HG03439 (cell line): ENCODE measurements at regions not wholly inside any gene's neighbourhood (a gene's known extent, or its start where the extent isn't known, plus 50 kb on each side); places are given as distances from the start of the nearest gene placed in this dataset.

ENCODE experiments used
- ATAC-seq: cut with Tn5 transposase; IDR thresholded peaks from one replicate; pipeline ENCODE4 v1.9.1; 2021; ENCODE audit warnings: mild to moderate bottlenecking, moderate library complexity; ENCODE audit not compliant: unreplicated experiment

GRCh38 chr18:24530630-24531111, 70.2 kb downstream of the HRH4 start:
- no peak for ATAC-seq

DNA sequence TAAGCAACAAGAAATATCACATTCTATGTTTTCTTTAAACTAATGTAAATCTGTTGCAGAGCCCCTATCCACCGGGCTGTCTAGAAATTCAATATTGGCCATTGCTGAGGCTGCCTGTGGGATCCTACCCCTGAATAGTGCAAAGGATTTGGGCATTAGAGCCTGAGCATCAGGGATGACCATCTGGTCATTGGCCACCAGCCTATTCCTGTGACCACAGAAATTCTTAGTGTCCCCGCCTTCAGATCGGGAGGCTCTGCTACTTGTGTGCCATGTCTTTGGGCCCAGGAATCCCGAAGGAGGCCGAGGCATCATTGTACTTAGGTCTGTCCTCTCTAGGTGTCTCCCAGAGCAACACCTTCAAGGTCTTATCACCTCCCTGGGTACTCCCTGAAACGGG, 73.8 kb downstream of the HRH4 start:
- ATAC-seq, result no peak

GRCh38 chr18:24534737-24535136, 74.3 kb downstream of the HRH4 start:
- ATAC-seq, result no peak

DNA sequence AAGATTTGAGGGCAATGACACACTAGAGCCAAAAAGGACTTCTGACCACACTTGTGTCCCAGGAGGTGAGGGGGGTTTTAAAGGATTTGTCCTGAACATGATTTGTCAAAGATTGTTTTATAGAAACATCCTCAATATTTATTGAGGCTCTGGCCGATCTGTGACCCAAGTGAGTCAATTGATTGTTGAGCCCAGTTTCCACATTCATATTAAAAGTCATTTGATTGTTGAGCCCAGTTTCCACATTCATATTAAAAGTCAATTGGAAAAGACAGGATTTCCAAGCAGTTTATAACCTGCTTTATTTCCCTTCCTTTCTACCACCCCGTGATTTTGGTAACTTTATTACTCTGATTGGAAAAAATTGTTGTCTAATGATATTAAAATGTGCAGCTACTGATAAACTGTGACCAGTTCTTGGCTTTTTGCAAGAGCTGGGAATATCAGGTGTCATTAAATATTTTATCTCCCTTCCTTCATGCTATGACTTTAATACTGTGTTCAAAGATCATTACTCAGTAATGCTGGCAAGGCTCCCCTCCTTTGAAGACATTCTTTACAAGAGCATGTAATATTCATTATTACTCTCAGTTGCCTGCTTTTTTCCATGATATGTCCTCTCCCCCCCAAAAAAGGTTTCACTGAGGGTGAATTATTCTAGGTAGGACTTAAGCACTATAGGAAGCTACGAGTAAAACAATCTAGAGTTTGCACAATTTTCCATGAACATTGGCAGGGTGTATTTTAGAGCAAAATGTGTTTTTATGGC, 75.3 kb downstream of the HRH4 start:
- no peak for ATAC-seq

DNA sequence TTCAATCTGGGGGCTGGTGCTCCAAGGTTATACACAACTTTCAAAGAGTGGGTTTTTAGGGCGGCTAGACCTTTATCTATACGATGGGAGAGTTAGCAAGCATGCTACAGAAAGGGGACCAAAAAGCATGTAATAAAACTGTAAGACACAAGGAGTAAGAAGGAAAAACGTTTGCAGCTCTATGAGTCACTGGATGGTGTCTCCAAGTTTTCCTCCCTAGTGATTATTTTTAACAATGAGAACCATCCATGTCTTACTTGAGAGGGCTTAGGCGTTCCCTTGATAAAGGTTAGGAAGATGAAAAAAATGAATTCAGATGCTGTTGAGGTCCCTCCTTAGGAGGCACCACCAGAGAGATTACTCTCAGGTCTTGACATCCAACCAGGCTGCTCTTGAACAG, 75.9 kb downstream of the HRH4 start:
- no peak for ATAC-seq

DNA sequence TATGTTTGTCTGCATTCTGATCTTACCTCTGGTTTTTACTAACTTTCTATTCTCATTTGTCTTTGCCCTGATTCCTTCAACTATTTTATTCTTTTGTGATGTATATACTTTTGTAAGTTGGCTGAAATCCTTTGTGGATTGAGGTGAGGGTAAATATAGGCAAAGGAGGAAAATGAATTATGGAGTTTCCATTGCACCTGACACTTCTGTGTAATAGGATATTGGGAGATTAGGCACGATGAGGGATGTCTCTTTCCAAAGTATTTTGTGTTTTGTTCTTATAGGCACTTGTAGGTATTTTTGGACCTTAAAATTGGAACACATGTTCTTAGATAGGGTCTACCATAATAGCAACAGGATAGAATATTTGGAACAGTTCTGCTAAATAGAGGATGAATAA, 76.4 kb downstream of the HRH4 start:
- no peak for ATAC-seq

GRCh38 chr18:24538414-24539264, 78.2 kb downstream of the HRH4 start:
- no peak for ATAC-seq

DNA sequence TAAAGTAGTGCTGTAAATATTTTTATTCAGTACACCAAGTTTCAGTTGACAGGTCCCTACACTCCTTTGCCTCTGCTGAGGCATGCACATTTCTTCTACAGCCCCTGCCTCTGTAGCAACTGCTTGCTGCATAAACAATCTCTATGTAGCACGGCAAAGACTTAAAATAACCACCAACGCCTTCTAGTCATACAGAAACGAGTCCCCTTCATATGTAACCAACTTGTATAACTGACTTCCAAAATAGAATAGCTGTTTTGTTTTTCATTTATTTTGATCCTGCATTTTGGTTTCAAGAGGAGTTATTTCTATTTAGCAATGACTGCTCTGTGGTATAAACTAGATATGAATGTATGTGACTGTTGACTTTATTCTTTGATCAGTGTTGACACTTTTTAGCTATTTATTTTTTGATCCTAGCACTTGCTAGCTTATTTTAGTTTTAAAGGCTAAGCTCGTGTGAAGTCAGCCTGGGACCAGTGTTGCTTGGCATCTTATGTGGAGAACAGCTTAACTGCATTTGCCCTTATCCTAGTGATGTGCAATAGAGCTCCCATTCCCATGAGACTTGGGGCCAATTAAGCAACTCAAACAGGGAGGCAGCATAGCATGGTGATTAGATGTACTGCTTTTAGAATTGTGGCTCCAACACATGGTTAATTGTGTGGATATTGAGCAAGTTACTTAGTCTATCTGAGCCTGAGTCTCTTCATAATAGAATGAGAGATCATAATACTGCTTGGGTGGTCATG, 79.6 kb downstream of the HRH4 start:
- no peak for ATAC-seq

DNA sequence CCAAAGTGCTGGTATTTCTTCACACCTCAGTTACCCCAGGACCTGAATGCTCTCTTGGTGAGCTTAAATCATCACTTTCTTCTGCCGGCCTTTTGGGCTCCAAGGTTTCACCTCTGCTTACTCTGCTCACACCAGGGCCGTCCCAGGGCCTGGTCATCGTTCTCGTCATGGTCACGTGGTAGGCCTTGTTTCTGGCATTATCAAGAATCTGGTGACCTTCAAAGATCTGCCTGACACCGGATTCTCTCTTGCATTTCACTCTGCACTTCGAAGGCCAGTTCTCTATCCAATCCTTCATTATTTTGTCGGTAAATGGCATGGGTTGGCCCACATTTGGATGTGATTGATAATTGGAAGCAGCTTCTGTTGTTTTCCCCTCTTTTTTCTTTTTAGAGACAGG, 80.5 kb downstream of the HRH4 start:
- no peak for ATAC-seq

DNA sequence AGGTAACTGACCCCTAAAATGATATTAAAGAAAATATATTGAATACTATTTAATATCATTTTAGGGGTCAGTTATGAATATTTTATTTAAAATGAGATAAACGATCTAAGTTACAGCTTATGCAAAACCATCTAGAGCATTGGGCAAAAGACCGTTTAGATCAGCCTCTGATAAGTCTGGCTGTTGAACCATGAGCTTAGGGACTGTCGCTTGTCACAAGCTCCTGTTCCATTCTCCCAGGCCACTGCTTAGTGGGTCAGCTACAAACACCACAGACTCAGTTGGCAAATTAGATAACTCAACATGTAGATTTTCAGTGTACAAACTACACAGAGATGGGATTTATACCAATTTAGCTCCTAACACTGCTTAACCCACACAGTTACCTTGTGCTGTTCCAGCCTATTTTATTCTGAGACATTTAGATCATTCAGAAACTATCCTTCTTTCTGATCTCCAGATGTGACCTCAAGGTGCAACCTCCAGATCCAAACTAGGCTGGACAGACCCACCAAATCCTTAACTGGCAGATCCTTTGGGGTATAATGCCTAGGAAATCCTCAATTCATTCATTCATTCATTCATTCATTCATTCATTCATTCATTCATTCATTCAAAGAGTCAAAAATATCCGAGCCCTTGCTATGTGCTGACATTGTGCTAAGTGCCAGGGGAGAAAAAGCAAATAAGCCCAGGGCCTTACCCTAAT, 82.8 kb downstream of the HRH4 start:
- no peak for ATAC-seq

DNA sequence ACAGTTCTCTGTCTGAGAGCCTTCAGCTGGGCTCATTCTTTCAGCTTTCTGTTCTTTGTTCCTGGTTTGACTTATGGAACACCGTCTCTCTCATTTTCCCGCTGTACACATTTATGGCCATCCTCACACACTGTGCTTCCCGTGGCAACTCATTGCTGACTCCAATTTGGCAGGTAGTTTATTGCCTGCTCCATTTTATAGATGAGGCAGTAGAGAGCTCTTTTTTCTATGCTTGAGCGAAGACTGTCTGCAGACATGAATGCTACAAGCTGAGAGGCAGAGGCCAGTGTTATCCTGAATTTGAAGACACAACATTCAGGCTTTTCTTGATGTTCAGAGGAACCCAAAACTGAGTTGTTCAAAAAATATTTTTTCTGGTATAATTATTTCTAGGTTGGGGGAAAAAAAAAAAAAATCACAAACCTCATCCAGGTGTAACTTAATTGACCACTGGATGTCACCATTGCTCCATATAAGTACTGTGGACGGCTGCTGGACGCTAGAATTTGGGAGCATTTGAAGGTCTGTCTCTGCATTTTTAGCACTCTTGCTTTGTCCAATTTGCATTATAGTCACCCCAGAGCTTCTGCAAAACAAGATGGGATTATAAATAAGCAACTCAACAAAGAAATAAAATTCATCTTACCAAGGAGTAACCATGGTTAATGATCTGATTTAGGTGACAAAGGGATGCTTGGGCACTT, 83.5 kb downstream of the HRH4 start:
- ATAC-seq, result no peak

DNA sequence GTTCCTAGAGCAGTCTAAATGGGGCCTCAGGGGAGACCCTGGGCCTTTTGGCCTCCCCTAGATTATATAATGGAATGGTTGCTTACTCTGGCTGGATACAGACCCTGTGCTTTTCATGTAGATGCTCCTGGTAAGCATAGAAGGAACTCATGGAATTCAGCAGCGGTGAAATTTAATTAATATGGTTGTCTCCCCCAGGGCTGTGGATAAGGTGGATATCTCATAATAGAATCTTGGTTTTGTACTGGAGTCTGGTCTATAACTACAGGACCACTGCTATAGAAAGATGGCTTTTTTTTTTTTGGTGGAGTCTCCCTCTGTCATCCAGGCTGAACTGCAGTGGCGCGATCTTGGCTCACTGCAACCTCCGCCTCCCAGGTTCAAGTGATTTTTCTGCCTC, 84.5 kb downstream of the HRH4 start:
- no peak for ATAC-seq

DNA sequence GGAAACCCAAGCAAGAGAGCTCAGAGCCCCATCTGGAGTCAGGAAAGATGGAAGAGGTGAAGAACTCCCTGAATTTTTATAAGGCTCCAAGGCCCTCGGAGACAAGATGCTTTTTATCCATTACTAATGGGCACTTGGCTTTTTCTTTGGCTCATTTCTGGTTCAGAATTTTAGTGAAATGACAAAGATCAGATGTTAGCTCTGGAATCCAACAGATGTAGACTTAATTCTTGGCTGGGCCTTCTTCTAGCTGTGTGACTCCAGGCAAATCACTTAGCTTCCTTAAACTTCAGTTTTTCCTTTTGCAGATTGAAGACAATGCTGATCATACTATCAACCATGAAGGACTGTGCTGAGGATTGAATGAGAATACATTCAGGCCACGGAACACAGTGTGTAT, 85.2 kb downstream of the HRH4 start:
- ATAC-seq, result no peak

- ATAC-seq, result no peak
These were observed 85.9 kb downstream of the HRH4 start for GRCh38 chr18:24546307-24546706.

DNA sequence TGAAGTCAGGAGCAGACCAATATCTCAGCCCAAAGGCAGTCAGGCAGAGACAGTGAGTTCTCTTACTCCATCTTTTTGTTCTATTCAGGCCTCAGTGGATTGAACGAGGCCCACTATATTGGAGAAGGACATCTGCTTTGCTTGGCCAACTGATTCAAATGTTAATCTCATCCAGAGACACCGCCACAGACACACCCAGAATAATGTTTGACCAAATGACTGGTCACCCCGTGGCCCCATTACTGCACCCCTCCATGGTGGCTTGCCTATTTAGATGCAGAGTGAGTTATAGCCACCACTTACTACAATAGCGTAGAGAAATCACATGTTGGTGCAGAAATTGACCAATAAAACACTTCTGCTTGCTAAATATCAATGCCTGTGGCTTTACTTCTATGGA, 88.1 kb downstream of the HRH4 start:
- ATAC-seq, result no peak

- ATAC-seq, result no peak
These were observed 91.8 kb downstream of the HRH4 start for GRCh38 chr18:24552218-24552617.

GRCh38 chr18:24553571-24554285, 93.3 kb downstream of the HRH4 start:
- ATAC-seq, result no peak

- ATAC-seq, result no peak
These were observed 98.0 kb downstream of the HRH4 start for GRCh38 chr18:24558403-24558802.

GRCh38 chr18:24559526-24559925, 99.1 kb downstream of the HRH4 start:
- ATAC-seq, result no peak
